ENCODE measurements at regions not wholly inside any gene's neighbourhood (a gene's known extent, or its start where the extent isn't known, plus 50 kb on each side); places are given as distances from the start of the nearest gene placed in this dataset.

- no peak for TF ChIP-seq POLR2A (IDR thresholded peaks at IDR 0.05)
- no peak for TF ChIP-seq CTCF (IDR thresholded peaks at IDR 0.05)
These were observed 779.7 kb upstream of the MAN1A1 start for GRCh38 chr6:120129228-120129627.

All from sigmoid colon (tissue), 3 donors.